Ovary (tissue), 7 donors: ENCODE measurements at regions not wholly inside any gene's neighbourhood (a gene's known extent, or its start where the extent isn't known, plus 50 kb on each side); places are given as distances from the start of the nearest gene placed in this dataset.

Source experiments
- DNase-seq, 5 donors: peaks; one replicate each; pipeline ENCODE4 v3.0.0-alpha.2; 2019 to 2020
- H3K27ac ChIP-seq, 2 donors: fragments of 200-600 bp; one replicate each; pipeline versions ENCODE4 v1.5.1 to v1.8.0; 2019 to 2022
- H3K27me3 ChIP-seq: fragments of 200-600 bp; one replicate; pipeline ENCODE4 v1.8.0; 2022
- H3K36me3 ChIP-seq: fragments of 200-600 bp; sonication (generic); one replicate; pipeline ENCODE4 v1.5.1; 2019
- H3K4me1 ChIP-seq: one replicate; pipeline ENCODE4 v1.8.1; 2013; ENCODE audit warnings: mild to moderate bottlenecking, moderate library complexity; ENCODE audit not compliant: insufficient read depth
- H3K4me3 ChIP-seq: fragments of 200-600 bp; sonication (generic); one replicate; pipeline ENCODE4 v1.5.1; 2017
- H3K9me3 ChIP-seq, 2 donors: fragments of 200-600 bp in 1 of 2; sonication (generic) in 1 of 2; one replicate each; pipeline versions ENCODE4 v1.5.1 to v1.8.1; 2013 to 2019; ENCODE audit warnings: mild to moderate bottlenecking in 1 of 2, moderate library complexity in 1 of 2
- CTCF ChIP-seq, 3 donors: fragments of 450-650 bp in 2 of 3; fragments of 200-600 bp in 1 of 3; IDR thresholded peaks; one replicate each; pipeline versions ENCODE4 v1.5.1 to v1.8.0; 2016 to 2022; ENCODE audit warnings: antibody characterized with exemption in 3 of 3, mild to moderate bottlenecking in 1 of 3
- EP300 ChIP-seq: sonication (generic); formaldehyde crosslinking; IDR thresholded peaks from one replicate; pipeline ENCODE4 v1.6.1; 2017; ENCODE audit warnings: antibody characterized with exemption
- POLR2A ChIP-seq: fragments of 450-650 bp; IDR thresholded peaks from one replicate; pipeline ENCODE4 v1.6.1; 2017; ENCODE audit warnings: antibody characterized with exemption, mild to moderate bottlenecking, moderate library complexity
- WGBS, 3 donors: extraction: QIAGEN DNeasy Blood & Tissue Kit in 1 of 3; methylation state at CpG; one replicate each; pipeline versions ENCODE4 v1.1.5 to v1.1.7; 2013 to 2017; 5-methylcytosine and 5-hydroxymethylcytosine counted together
- intact Hi-C, 4 donors: fragments of 100-400 bp; cut with DNase I; formaldehyde crosslinking; loops; one replicate each; pipeline versions ENCODE4 v1.11.0 to v1.15.1; 2022 to 2023
- donor health status: DM: no; HTN: no; CAD: no; lungs with moderate emphysema.
- donor health status: DM: no; HTN: no; CAD: no.
- donor health status: Bipolar disorder and iron deficiency.
- donor health status: DM: no; HTN: no; CAD: no.
- donor health status: DM: yes; HTN: yes; CAD: no.

- intact Hi-C loops: no loop called here
- Histone ChIP-seq H3K36me3 (no peaks in the 10 kb centered on the region), H3K9me3 (no peaks in the 10 kb centered on the region), H3K4me3 (no peak overlapping the region), H3K27ac (no peak overlapping the region), H3K4me1 (no peaks in the 10 kb centered on the region), H3K27me3 (no peaks in the 10 kb centered on the region)
- TF ChIP-seq EP300: no peak
- TF ChIP-seq POLR2A: no peak
- no peak for TF ChIP-seq CTCF (IDR thresholded peaks at IDR 0.05)
- WGBS, 3 donors: 80 to 93% (median 89%) methylated on average over 1 of the region's 1 CpG
- no peak for DNase-seq
Observed at GRCh38 chr11:22567759-22568158, 57.9 kb downstream of the FANCF start.

- DNase-seq: no peak
- Histone ChIP-seq H3K27me3 (no peaks in the 10 kb centered on the region), H3K36me3 (no peaks in the 10 kb centered on the region), H3K9me3 (no peaks in the 10 kb centered on the region), H3K27ac (no peak overlapping the region), H3K4me1 (no peaks in the 10 kb centered on the region), H3K4me3 (no peak overlapping the region)
- TF ChIP-seq POLR2A: no peak
- no peak for TF ChIP-seq CTCF (IDR thresholded peaks at IDR 0.05)
- no peak for TF ChIP-seq EP300
- WGBS, 3 donors: 38 to 57% (median 51%) methylated on average over 2 of the region's 2 CpGs
- intact Hi-C loops: no loop called here
Observed at GRCh38 chr11:22566293-22566692, 59.3 kb downstream of the FANCF start.

GRCh38 chr11:22561283-22561682, 64.3 kb downstream of the FANCF start:
- 24 to 75% (median 75%) methylated on average over 2 of the region's 2 CpGs for WGBS, 3 donors
- intact Hi-C loops: no loop called here
- H3K4me1 ChIP-seq: peaks cover 1% of the 10 kb centered on the region
- H3K27me3 ChIP-seq: no peaks in the 10 kb centered on the region
- no peak overlapping the region for H3K4me3 ChIP-seq
- DNase-seq: no peak
- H3K9me3 ChIP-seq: no peaks in the 10 kb centered on the region
- no peaks in the 10 kb centered on the region for H3K36me3 ChIP-seq
- no peak overlapping the region for H3K27ac ChIP-seq
- TF ChIP-seq POLR2A (no peak), CTCF (IDR thresholded peaks at IDR 0.05) (no peak), EP300 (no peak)

DNA sequence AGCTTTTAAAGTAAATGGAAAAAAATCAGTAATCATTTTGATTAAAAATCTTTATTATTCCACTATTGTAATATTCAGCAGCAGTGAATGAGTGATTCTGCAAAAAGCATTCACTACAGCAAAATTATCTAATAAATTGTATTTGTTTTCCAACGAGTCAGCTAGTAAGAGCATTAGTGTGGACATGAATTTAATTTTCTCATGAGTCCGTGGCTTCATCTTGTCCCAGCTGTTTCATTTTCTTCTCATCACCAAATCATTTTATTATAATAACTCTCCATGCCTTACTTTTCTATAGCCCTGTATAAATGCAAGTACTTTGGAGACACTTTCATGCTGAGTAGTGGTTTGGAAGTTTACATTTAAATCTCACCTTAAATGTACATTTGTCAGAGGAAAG, 66.2 kb downstream of the FANCF start:
- H3K27ac ChIP-seq: no peak overlapping the region
- no peaks in the 10 kb centered on the region for H3K36me3 ChIP-seq
- DNase-seq: no peak
- no peak for TF ChIP-seq POLR2A
- no peak for TF ChIP-seq CTCF (IDR thresholded peaks at IDR 0.05)
- no peak for TF ChIP-seq EP300
- intact Hi-C loops: no loop called here
- WGBS, 3 donors: 28 to 44% (median 39%) methylated on average over 2 of the region's 2 CpGs
- H3K9me3 ChIP-seq: no peaks in the 10 kb centered on the region
- peaks cover 1% of the 10 kb centered on the region for H3K4me1 ChIP-seq
- no peak overlapping the region for H3K4me3 ChIP-seq
- H3K27me3 ChIP-seq: no peaks in the 10 kb centered on the region

GRCh38 chr11:22558664-22559063, 67.0 kb downstream of the FANCF start:
- Histone ChIP-seq H3K4me1 (peaks cover 1% of the 10 kb centered on the region), H3K4me3 (no peak overlapping the region), H3K27ac (no peak overlapping the region), H3K9me3 (no peaks in the 10 kb centered on the region), H3K27me3 (no peaks in the 10 kb centered on the region), H3K36me3 (no peaks in the 10 kb centered on the region)
- TF ChIP-seq EP300 (no peak), POLR2A (no peak), CTCF (IDR thresholded peaks at IDR 0.05) (no peak)
- WGBS, 3 donors: 25 to 40% (median 28%) methylated on average over 4 of the region's 4 CpGs
- no peak for DNase-seq
- intact Hi-C loops: no loop called here
